Keratinocyte (primary cell): ENCODE measurements at regions not wholly inside any gene's neighbourhood (a gene's known extent, or its start where the extent isn't known, plus 50 kb on each side); places are given as distances from the start of the nearest gene placed in this dataset.

Source experiments
- CTCF ChIP-seq, 3 experiments: IDR thresholded peaks in 1 of 3; conservative IDR thresholded peaks in 1 of 3; optimal IDR thresholded peaks in 1 of 3; 2 replicates in 2 of 3; 3 replicates in 1 of 3; pipeline versions ENCODE3 to v1.5.1; 2011; ENCODE audit warnings: low read length in 3 of 3, mild to moderate bottlenecking in 3 of 3, moderate library complexity in 2 of 3, control low read depth in 1 of 3, inconsistent platforms in 1 of 3; ENCODE audit not compliant: insufficient read depth in 2 of 3; ENCODE audit errors: extremely low read depth in 1 of 3
- EZH2 ChIP-seq: IDR thresholded peaks from one replicate; pipeline ENCODE4 v1.6.1; 2012; ENCODE audit warnings: inconsistent platforms, mild to moderate bottlenecking, low read length, moderate library complexity

GRCh38 chr10:23517155-23517554, 78.3 kb downstream of the OTUD1 start:
- TF ChIP-seq CTCF (optimal IDR thresholded peaks at IDR 0.05 in 1 of 3, IDR thresholded peaks at IDR 0.05 in 1 of 3, conservative IDR thresholded peaks at IDR 0.05 in 1 of 3; ENCODE audit: extremely low read depth in 1 of 3, insufficient read depth in 2 of 3, low read length in 3 of 3) (no peak), EZH2 (no peak)
